ENCODE measurements at regions not wholly inside any gene's neighbourhood (a gene's known extent, or its start where the extent isn't known, plus 50 kb on each side); places are given as distances from the start of the nearest gene placed in this dataset.

- H2AFZ ChIP-seq (replicated peaks), result no peak overlapping the region
- H3K4me2 ChIP-seq, result no peak overlapping the region
- no peak for TF ChIP-seq CTCF (IDR thresholded peaks at IDR 0.05)
- TF ChIP-seq EZH2phosphoT487 (IDR thresholded peaks at IDR 0.05), result no peak
- no peak for TF ChIP-seq EZH2 (IDR thresholded peaks at IDR 0.05)
- Mint-ChIP-seq H3K9me3 (peaks cover 2% of the 10 kb centered on the region), H3K4me3 (no peak overlapping the region), H3K4me1 (no peaks in the 10 kb centered on the region), H3K36me3 (no peaks in the 10 kb centered on the region), H3K27me3 (ENCODE audit: insufficient read depth, low read depth) (peaks cover 3% of the 10 kb centered on the region), H3K27ac (no peak overlapping the region)
- DNase-seq (ENCODE audit: low spot score), result no peak
- no peak overlapping the region for H3K4me3 ChIP-seq
- no peak overlapping the region for H3K27ac ChIP-seq
- H3K9me3 ChIP-seq (ENCODE audit: low read depth), result no peaks in the 10 kb centered on the region
- H4K20me1 ChIP-seq (ENCODE audit: low read depth), result no peaks in the 10 kb centered on the region
- H3K79me2 ChIP-seq (ENCODE audit: low read depth), result no peaks in the 10 kb centered on the region
- no peaks in the 10 kb centered on the region for H3F3A ChIP-seq (ENCODE audit: low read depth)
- H3K9ac ChIP-seq, result no peak overlapping the region
- H3K27me3 ChIP-seq, result no peaks in the 10 kb centered on the region
- no peaks in the 10 kb centered on the region for H3K4me1 ChIP-seq
- H3K36me3 ChIP-seq, result no peaks in the 10 kb centered on the region
Measured at GRCh38 chr2:13996527-13996926, 636.0 kb upstream of the LRATD1 start.

GRCh38 chr2:14011190-14011589 lies 621.3 kb upstream of the LRATD1 start:
- H3K9ac ChIP-seq, result no peak overlapping the region
- no peak for TF ChIP-seq CTCF (IDR thresholded peaks at IDR 0.05)
- no peak for TF ChIP-seq EZH2 (IDR thresholded peaks at IDR 0.05)
- no peak for TF ChIP-seq EZH2phosphoT487 (IDR thresholded peaks at IDR 0.05)
- no peak overlapping the region for H3K27ac Mint-ChIP-seq

GRCh38 chr2:14015113-14015630 lies 617.3 kb upstream of the LRATD1 start:
- Histone ChIP-seq H3K27ac (no peak overlapping the region), H3K4me3 (no peak overlapping the region), H3K9ac (no peak overlapping the region), H3K27me3 (no peaks in the 10 kb centered on the region), H3K9me3 (ENCODE audit: low read depth) (no peaks in the 10 kb centered on the region), H3K79me2 (ENCODE audit: low read depth) (no peaks in the 10 kb centered on the region), H3K36me3 (no peaks in the 10 kb centered on the region), H3F3A (ENCODE audit: low read depth) (no peaks in the 10 kb centered on the region), H2AFZ (replicated peaks) (no peak overlapping the region), H4K20me1 (ENCODE audit: low read depth) (no peaks in the 10 kb centered on the region), H3K4me1 (no peaks in the 10 kb centered on the region), H3K4me2 (no peak overlapping the region)
- no peak for DNase-seq (ENCODE audit: low spot score)
- Mint-ChIP-seq H3K4me1 (no peaks in the 10 kb centered on the region), H3K9me3 (peaks cover 2% of the 10 kb centered on the region), H3K4me3 (no peak overlapping the region), H3K27me3 (ENCODE audit: insufficient read depth, low read depth) (no peaks in the 10 kb centered on the region), H3K27ac (no peak overlapping the region), H3K36me3 (no peaks in the 10 kb centered on the region)
- TF ChIP-seq CTCF (IDR thresholded peaks at IDR 0.05), result no peak
- TF ChIP-seq EZH2 (IDR thresholded peaks at IDR 0.05), result no peak
- TF ChIP-seq EZH2phosphoT487 (IDR thresholded peaks at IDR 0.05), result no peak

More at GRCh38 chr2:14011190-14011589, 621.3 kb upstream of the LRATD1 start:
- Histone ChIP-seq H2AFZ (replicated peaks) (no peak overlapping the region), H3K4me2 (no peak overlapping the region), H3F3A (ENCODE audit: low read depth) (no peaks in the 10 kb centered on the region), H3K4me3 (no peak overlapping the region), H3K27ac (no peak overlapping the region), H3K27me3 (no peaks in the 10 kb centered on the region), H4K20me1 (ENCODE audit: low read depth) (no peaks in the 10 kb centered on the region), H3K79me2 (ENCODE audit: low read depth) (no peaks in the 10 kb centered on the region), H3K36me3 (no peaks in the 10 kb centered on the region), H3K4me1 (no peaks in the 10 kb centered on the region), H3K9me3 (ENCODE audit: low read depth) (no peaks in the 10 kb centered on the region)
- no peak for DNase-seq (ENCODE audit: low spot score)
- Mint-ChIP-seq H3K9me3 (peaks cover 13% of the 10 kb centered on the region), H3K36me3 (no peaks in the 10 kb centered on the region), H3K27me3 (ENCODE audit: insufficient read depth, low read depth) (no peaks in the 10 kb centered on the region), H3K4me1 (no peaks in the 10 kb centered on the region), H3K4me3 (no peak overlapping the region)
